ENCODE measurements at regions not wholly inside any gene's neighbourhood (a gene's known extent, or its start where the extent isn't known, plus 50 kb on each side); places are given as distances from the start of the nearest gene placed in this dataset.

GRCh38 chr5:133760532-133760931 lies 148.2 kb upstream of the FSTL4 start:
- DNase-seq, result no peak

GRCh38 chr5:133758641-133759040 lies 146.3 kb upstream of the FSTL4 start:
- DNase-seq, result peak; percentile 15

- no peak for DNase-seq
These were observed 145.1 kb upstream of the FSTL4 start for GRCh38 chr5:133757396-133757945.

GRCh38 chr5:133756756-133757155 lies 144.4 kb upstream of the FSTL4 start:
- DNase-seq, result no peak

- no peak for DNase-seq
These were observed 143.7 kb upstream of the FSTL4 start for GRCh38 chr5:133756036-133756435.

DNA sequence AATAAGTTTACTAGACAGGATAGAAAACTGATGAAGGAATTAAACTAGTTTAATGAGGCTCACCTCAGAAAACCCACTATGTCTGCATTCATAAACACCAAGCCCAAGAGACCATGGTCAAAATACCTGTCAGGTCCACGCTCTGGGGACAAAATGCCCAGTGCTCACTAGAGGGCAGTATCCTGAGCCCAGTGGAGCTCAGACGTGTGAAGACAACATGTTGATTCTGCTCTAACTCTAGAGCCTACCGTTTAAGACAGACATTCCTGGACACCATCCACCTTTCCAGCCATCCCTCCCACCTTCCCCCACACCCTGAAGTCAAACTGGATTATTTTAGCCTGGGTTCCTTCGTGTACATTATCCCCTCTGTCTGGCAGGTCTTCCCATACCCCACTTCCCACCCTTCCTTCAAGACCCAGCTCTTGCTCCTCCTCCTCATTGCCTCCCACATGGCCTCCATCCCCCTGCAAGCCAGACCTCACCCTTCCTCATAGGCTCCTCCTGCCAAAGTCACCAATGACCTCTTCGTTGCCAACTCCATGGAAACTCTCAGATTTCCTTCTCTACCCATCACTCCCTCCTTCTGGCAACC lies 142.3 kb upstream of the FSTL4 start:
- peak; percentile 27 for DNase-seq

- DNase-seq, result no peak
These were observed 141.5 kb upstream of the FSTL4 start for GRCh38 chr5:133753856-133754255.

DNA sequence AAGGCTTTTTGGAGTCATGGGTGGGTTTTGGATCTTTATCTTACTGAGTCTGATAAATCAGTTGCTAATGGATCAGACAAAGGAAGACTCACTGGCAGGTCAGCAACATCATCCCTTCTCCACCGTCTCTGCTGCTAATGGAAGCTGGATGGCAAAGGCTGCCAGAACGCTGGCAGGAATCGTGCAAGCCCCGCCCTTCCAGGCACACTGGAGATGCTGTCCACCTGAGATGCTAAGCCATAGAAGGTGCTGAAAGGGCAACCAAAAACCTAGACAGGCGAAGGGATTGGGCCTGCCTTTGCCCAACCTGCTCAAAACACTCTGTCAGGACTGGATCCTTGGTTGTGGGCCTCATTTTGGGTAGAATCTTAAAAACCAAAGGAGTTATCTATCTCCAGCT lies 139.5 kb upstream of the FSTL4 start:
- no peak for DNase-seq

DNA sequence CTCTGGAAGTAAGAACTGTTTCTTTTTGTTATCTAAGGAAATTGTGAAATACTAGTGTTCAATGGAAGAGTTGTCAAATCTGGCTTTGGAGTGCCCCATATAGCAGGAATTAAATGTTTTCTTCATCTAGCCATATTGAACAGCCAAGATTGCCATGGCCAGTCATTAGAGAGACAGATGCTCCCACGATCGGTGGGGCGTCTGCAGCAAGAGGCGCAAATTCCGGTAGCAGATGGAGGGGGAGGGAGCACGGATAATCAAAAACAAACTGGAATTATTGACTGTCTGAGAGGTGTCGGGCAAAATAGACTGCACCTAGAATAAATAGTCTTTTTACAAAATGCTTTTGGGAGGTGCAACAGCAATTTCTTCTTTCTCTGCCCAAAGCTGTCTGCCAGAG lies 139.1 kb upstream of the FSTL4 start:
- no peak for DNase-seq

DNA sequence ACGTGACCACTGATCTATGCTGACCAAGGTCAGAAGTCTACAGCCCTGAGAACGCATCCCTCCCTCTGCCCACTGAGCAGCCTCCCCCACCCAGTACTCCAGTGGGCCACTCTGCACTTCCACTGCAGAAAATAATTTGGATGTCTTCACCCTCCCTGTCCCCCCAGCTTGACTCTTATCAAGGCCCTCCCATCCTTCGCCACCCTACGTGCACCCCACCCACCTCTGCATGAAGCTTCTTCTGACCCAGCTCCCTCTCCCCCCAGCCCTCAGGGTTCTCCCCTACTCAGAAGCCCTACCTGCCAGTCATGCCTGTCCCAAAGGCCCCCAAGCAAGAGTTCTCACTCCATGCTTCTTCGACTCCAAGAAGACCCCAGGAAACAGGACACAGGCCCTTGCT lies 138.5 kb upstream of the FSTL4 start:
- DNase-seq, result no peak

GRCh38 chr5:133750356-133750755 lies 138.0 kb upstream of the FSTL4 start:
- DNase-seq, result no peak

DNA sequence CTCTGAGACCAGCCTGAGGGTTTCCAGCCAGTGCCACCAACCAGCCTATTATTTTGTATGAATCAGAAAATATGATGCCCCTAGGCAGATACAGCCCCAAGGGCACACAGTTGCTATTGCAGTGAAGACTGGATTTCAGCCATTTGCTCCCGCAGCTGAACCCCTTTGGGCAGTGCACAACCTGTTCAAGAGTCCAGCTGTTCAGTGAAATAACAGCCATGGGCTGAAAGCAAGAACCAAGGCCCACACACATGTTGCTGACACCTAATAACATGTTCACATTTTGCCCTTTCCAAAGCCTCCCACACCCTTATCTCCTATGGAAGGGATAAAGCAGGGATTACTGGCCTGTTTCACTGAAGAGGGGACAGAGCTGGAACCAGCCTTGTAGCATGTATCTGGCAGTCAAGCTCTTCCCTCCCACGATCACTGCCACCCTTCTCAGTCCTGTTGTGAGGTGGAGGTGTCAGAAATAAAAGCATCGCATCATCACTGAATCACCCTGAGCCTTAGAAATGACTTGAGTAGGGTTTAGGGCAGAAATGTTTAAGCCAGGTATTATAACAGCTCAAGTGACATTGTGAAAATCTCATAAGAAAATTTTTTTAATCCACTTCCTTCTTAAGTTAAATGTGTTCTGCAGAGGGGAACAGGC lies 137.1 kb upstream of the FSTL4 start:
- peak; percentile 6 for DNase-seq

DNA sequence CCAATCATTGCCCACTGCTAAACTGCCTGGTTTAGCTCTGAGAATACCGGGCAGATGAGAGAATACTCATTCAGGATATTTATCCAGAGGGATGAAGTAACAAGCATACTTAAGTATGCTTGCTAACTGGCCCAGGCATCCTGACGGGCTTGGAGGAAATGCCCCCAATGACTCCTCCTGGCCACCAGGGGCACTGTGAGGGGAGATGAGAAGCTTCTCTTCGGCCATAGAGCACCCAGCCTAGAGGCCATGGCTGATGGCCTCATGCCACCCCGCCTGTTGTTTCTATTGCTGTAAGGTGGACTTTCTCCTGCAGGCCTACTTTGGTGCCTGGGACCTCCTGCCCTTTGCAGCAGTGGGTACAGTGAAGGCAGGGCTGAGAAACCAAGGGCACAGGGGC lies 134.5 kb upstream of the FSTL4 start:
- peak; percentile 22 for DNase-seq

- DNase-seq, result no peak
These were observed 132.6 kb upstream of the FSTL4 start for GRCh38 chr5:133744960-133745308.

- no peak for DNase-seq
These were observed 132.0 kb upstream of the FSTL4 start for GRCh38 chr5:133744051-133744959.

- no peak for DNase-seq
These were observed 130.2 kb upstream of the FSTL4 start for GRCh38 chr5:133742431-133742988.

- DNase-seq, result no peak
These were observed 129.5 kb upstream of the FSTL4 start for GRCh38 chr5:133741818-133742355.

GRCh38 chr5:133741396-133741795 lies 129.1 kb upstream of the FSTL4 start:
- no peak for DNase-seq

DNA sequence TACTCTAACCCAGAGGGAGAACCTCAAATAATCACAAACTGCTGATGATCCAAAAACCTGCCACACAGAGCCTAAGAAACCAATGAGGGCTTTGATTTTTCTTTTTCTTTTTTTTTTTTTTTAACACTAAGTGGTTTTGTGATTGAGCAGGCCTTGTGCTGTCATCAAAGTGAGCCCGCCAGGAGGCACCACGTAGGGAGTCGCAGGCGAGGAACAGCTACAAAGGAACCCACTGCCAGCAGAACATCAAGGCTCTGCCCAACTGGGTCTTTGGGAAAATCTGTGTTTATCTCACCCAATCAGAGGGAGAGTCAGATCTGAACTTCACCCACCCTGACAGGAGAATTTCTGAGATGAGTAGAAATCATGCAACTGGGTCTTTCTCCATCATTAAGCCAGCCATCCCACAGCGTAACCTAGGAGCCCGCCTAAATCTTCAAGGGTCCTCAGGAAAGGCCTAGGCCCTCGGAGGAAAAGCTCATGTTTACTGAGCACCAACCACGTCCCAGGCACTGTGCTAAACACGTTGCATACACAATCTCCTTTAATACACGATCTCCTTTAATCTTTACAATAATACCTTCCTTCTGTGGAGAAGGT lies 126.9 kb upstream of the FSTL4 start:
- no peak for DNase-seq

DNA sequence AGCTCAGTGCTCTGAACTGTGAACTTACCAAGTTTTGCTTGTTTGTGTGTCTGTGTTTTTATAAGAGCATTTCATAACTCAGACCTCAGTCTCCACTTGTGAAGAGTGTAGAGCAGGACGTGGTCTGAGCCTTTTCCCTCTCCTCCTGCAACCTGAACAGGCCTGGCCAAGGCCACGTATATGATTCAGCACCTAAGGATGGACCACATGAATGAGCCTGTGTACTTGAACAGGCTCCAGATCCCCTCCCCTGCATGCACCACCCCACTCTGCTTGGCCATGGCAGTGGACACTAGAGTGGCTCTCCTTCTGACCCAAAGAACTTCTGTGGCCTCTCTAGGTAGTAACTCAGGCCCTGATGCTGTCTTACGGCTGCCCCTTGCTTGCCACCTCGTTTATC lies 125.9 kb upstream of the FSTL4 start:
- DNase-seq, result no peak

GRCh38 chr5:133736512-133736911 lies 124.2 kb upstream of the FSTL4 start:
- DNase-seq, result no peak

- no peak for DNase-seq
These were observed 123.0 kb upstream of the FSTL4 start for GRCh38 chr5:133735346-133735745.

DNA sequence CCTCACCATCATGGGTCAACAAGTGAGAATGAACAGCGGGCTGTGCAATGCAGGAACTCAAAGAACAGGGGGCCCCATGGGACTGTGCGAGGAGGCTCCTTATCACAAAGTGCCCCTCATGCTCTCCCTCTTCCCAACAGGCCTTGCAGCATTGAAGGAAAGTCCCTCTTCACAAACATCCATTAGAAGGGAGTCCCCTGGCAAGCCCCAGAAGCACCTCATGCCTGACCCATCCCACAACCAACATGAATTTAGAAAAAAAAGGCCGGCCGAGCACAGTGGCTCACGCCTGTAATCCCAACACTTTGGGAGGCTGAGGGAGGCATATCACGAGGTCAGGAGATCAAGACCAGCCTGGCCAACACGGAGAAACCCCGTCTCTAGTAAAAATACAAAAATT lies 122.6 kb upstream of the FSTL4 start:
- DNase-seq, result no peak
